H9 (cell line): ENCODE measurements at regions not wholly inside any gene's neighbourhood (a gene's known extent, or its start where the extent isn't known, plus 50 kb on each side); places are given as distances from the start of the nearest gene placed in this dataset.

ENCODE experiments used
- DNase-seq: peaks from one replicate; pipeline ENCODE4 v3.0.0-alpha.2; 2017
- H2AFZ ChIP-seq: one replicate; pipeline ENCODE4 v1.6.1; 2013; ENCODE audit warnings: mild to moderate bottlenecking, low read length, control low read depth, moderate library complexity
- H2AK5ac ChIP-seq: 2 replicates; pipeline ENCODE4 v1.6.1; 2013; ENCODE audit warnings: low read length, control low read depth, mixed read lengths; ENCODE audit not compliant: insufficient read length
- H2BK120ac ChIP-seq: one replicate; pipeline ENCODE4 v1.6.1; 2013; ENCODE audit warnings: low read depth, mild to moderate bottlenecking, low read length, control low read depth, inconsistent platforms; ENCODE audit not compliant: poor library complexity, severe bottlenecking
- H2BK12ac ChIP-seq: 2 replicates; pipeline ENCODE4 v1.6.1; 2013; ENCODE audit warnings: low read length, control low read depth, mixed read lengths, low read depth; ENCODE audit not compliant: insufficient read length
- H2BK15ac ChIP-seq: 2 replicates; pipeline ENCODE4 v1.6.1; 2013; ENCODE audit warnings: low read depth, low read length, control low read depth
- H2BK20ac ChIP-seq: one replicate; pipeline ENCODE4 v1.6.1; 2013; ENCODE audit warnings: low read depth, mild to moderate bottlenecking, low read length, control low read depth, inconsistent platforms; ENCODE audit not compliant: poor library complexity, severe bottlenecking
- H2BK5ac ChIP-seq: 2 replicates; pipeline ENCODE4 v1.6.1; 2013; ENCODE audit warnings: low read length, control low read depth, mixed read lengths; ENCODE audit not compliant: insufficient read length
- H3K14ac ChIP-seq: 2 replicates; pipeline ENCODE4 v1.6.1; 2013; ENCODE audit warnings: low read length, control low read depth; ENCODE audit not compliant: insufficient read depth
- H3K18ac ChIP-seq: 2 replicates; pipeline ENCODE4 v1.6.1; 2013; ENCODE audit warnings: low read depth, mild to moderate bottlenecking, mixed read lengths, low read length, control low read depth; ENCODE audit not compliant: insufficient read length
- H3K23ac ChIP-seq: 2 replicates; pipeline ENCODE4 v1.6.1; 2013; ENCODE audit warnings: low read length, control low read depth, mixed read lengths, low read depth; ENCODE audit not compliant: insufficient read length
- H3K23me2 ChIP-seq: 2 replicates; pipeline ENCODE4 v1.6.1; 2013; ENCODE audit warnings: low read depth, mild to moderate bottlenecking, mixed read lengths, low read length, control low read depth; ENCODE audit not compliant: insufficient read length, poor library complexity, severe bottlenecking
- H3K27ac ChIP-seq: 2 replicates; pipeline ENCODE4 v1.5.1; 2013; ENCODE audit warnings: low read length, control low read depth, mixed read lengths, low read depth; ENCODE audit not compliant: insufficient read length
- H3K27me3 ChIP-seq: 2 replicates; pipeline ENCODE4 v1.6.1; 2013; ENCODE audit warnings: low read length, control low read depth, inconsistent platforms; ENCODE audit not compliant: insufficient read depth
- H3K4ac ChIP-seq: 2 replicates; pipeline ENCODE4 v1.6.1; 2013; ENCODE audit warnings: low read depth, mild to moderate bottlenecking, control low read depth, inconsistent platforms, low read length, moderate library complexity
- H3K4me1 ChIP-seq: 2 replicates; pipeline ENCODE4 v1.6.1; 2013; ENCODE audit warnings: low read length, control low read depth, inconsistent platforms; ENCODE audit not compliant: insufficient read depth
- H3K4me2 ChIP-seq: 2 replicates; pipeline ENCODE4 v1.6.1; 2013; ENCODE audit warnings: low read length, control low read depth, mixed read lengths; ENCODE audit not compliant: insufficient read length, insufficient read depth
- H3K56ac ChIP-seq: 2 replicates; pipeline ENCODE4 v1.6.1; 2013; ENCODE audit warnings: low read depth, mild to moderate bottlenecking, mixed read lengths, low read length, control low read depth; ENCODE audit not compliant: insufficient read length
- H3K79me1 ChIP-seq: 2 replicates; pipeline ENCODE4 v1.6.1; 2013; ENCODE audit warnings: low read depth, mild to moderate bottlenecking, moderate library complexity, low read length, control low read depth, inconsistent platforms; ENCODE audit not compliant: insufficient read depth, poor library complexity, severe bottlenecking
- H3K79me2 ChIP-seq: 2 replicates; pipeline ENCODE4 v1.6.1; 2013; ENCODE audit warnings: low read length, control low read depth, inconsistent platforms; ENCODE audit not compliant: insufficient read depth
- H3K9ac ChIP-seq: 2 replicates; pipeline ENCODE4 v1.6.1; 2013; ENCODE audit warnings: low read length, control low read depth, mixed read lengths; ENCODE audit not compliant: insufficient read length; ENCODE audit errors: extremely low read depth
- H3K9me3 ChIP-seq: one replicate; pipeline ENCODE4 v1.6.1; 2013; ENCODE audit warnings: low read depth, low read length, inconsistent platforms; ENCODE audit not compliant: control insufficient read depth
- H3T11ph ChIP-seq: one replicate; pipeline ENCODE4 v1.6.1; 2013; ENCODE audit warnings: mild to moderate bottlenecking, low read length, control low read depth, inconsistent platforms
- H4K20me1 ChIP-seq: one replicate; pipeline ENCODE4 v1.6.1; 2013; ENCODE audit not compliant: control insufficient read depth, insufficient read length, insufficient read depth
- H4K5ac ChIP-seq: 2 replicates; pipeline ENCODE4 v1.6.1; 2013; ENCODE audit warnings: low read depth, mild to moderate bottlenecking, mixed read lengths, low read length, control low read depth; ENCODE audit not compliant: insufficient read length
- H4K8ac ChIP-seq: replicated peaks from 2 replicates; pipeline ENCODE4 v1.6.1; 2013; ENCODE audit warnings: low read length, control low read depth, mixed read lengths, low read depth; ENCODE audit not compliant: insufficient read length
- H4K91ac ChIP-seq: 2 replicates; pipeline ENCODE4 v1.6.1; 2013; ENCODE audit warnings: low read depth, mild to moderate bottlenecking, moderate library complexity, mixed read lengths, low read length, control low read depth; ENCODE audit not compliant: insufficient read length
- H3K27ac Mint-ChIP-seq, 3 experiments: 2 replicates in 2 of 3; 3 replicates in 1 of 3; pipeline ENCODE4 v1.8.0; 2020 to 2021; ENCODE audit warnings: mixed read lengths in 3 of 3, mild to moderate bottlenecking in 1 of 3, moderate library complexity in 1 of 3
- H3K27me3 Mint-ChIP-seq: 2 replicates; pipeline ENCODE4 v1.8.0; 2021; ENCODE audit warnings: low read depth, mild to moderate bottlenecking, moderate library complexity, mixed read lengths
- H3K36me3 Mint-ChIP-seq, 3 experiments: 2 replicates in 2 of 3; 3 replicates in 1 of 3; pipeline ENCODE4 v1.8.0; 2020 to 2021; ENCODE audit warnings: low read depth in 3 of 3, mixed read lengths in 3 of 3; ENCODE audit not compliant: insufficient read depth in 1 of 3
- H3K4me1 Mint-ChIP-seq, 2 experiments: 2 replicates each; pipeline ENCODE4 v1.8.0; 2020; ENCODE audit warnings: mixed read lengths in 2 of 2
- H3K4me3 Mint-ChIP-seq, 2 experiments: 2 replicates in 1 of 2; 3 replicates in 1 of 2; pipeline ENCODE4 v1.8.0; 2020 to 2021; ENCODE audit warnings: mild to moderate bottlenecking in 2 of 2, mixed read lengths in 2 of 2, moderate library complexity in 1 of 2
- H3K9me3 Mint-ChIP-seq, 2 experiments: 2 replicates in 1 of 2; 3 replicates in 1 of 2; pipeline ENCODE4 v1.8.0; 2020; ENCODE audit warnings: mild to moderate bottlenecking in 2 of 2, mixed read lengths in 2 of 2, moderate library complexity in 1 of 2
- WGBS: extraction: QIAGEN DNeasy Blood & Tissue Kit; methylation state at CpG from one replicate; pipeline ENCODE4 v1.1.7; 2013; ENCODE audit warnings: missing lambda C conversion rate, low lambda C conversion rate, mixed read lengths; ENCODE audit not compliant: insufficient read length; ENCODE audit errors: extremely low coverage; 5-methylcytosine and 5-hydroxymethylcytosine counted together
- TF ChIP-seq, protein P1 (sequence below): fragments of 200-600 bp; sonication (generic); conservative IDR thresholded peaks from 3 replicates; pipeline ENCODE4 v1.8.0; 2021; ENCODE audit warnings: antibody characterized with exemption, mild to moderate bottlenecking

DNA sequence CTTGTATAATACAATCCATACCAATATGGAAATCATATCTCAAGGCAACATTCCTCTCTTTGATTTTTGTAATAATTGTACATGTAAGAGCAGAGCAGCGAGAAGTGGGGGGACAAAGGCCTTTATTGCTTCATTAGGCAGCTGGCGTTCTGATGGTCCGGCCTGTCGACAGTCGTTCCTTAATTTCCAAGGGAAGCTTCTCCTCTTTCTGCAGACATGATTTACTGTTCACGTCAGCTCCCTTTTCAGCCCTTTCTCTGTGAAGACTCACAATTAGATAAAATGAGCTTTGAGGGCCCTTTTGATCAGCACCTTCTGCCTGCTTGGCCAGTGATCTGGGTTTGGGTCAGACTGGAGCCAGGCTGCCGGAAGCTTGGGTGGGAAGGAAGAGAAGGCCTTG lies 65.6 kb upstream of the CTBP2 start:
- no peaks in the 10 kb centered on the region for H4K20me1 ChIP-seq
- no peak overlapping the region for H3T11ph ChIP-seq
- Mint-ChIP-seq H3K27ac (peak overlapping the region in 1 of 3 experiments; percentile 56; a peak in 1 of 7 replicates), H3K4me1 (peaks cover 26 to 27% of the 10 kb centered on the region in 2 experiments), H3K9me3 (no peaks in the 10 kb centered on the region), H3K27me3 (peaks cover 3% of the 10 kb centered on the region; the same call in 1 of the 2 replicates), H3K4me3 (no peak overlapping the region), H3K36me3 (no peaks in the 10 kb centered on the region; a peak in 1 of 7 replicates)
- no peaks in the 10 kb centered on the region for H3K27me3 ChIP-seq
- H3K4me2 ChIP-seq = no peak overlapping the region
- no peak overlapping the region for H2BK12ac ChIP-seq
- H2BK120ac ChIP-seq = no peak overlapping the region
- no peak overlapping the region for H3K23ac ChIP-seq
- no peak overlapping the region for H3K4ac ChIP-seq
- TF ChIP-seq, protein P1, sequence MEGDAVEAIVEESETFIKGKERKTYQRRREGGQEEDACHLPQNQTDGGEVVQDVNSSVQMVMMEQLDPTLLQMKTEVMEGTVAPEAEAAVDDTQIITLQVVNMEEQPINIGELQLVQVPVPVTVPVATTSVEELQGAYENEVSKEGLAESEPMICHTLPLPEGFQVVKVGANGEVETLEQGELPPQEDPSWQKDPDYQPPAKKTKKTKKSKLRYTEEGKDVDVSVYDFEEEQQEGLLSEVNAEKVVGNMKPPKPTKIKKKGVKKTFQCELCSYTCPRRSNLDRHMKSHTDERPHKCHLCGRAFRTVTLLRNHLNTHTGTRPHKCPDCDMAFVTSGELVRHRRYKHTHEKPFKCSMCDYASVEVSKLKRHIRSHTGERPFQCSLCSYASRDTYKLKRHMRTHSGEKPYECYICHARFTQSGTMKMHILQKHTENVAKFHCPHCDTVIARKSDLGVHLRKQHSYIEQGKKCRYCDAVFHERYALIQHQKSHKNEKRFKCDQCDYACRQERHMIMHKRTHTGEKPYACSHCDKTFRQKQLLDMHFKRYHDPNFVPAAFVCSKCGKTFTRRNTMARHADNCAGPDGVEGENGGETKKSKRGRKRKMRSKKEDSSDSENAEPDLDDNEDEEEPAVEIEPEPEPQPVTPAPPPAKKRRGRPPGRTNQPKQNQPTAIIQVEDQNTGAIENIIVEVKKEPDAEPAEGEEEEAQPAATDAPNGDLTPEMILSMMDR = no peak
- no peak overlapping the region for H2AFZ ChIP-seq
- no peak overlapping the region for H4K8ac ChIP-seq
- no peak overlapping the region for H4K91ac ChIP-seq
- no peak overlapping the region for H3K14ac ChIP-seq
- no peak for DNase-seq
- no peak overlapping the region for H2BK20ac ChIP-seq
- H4K5ac ChIP-seq = no peak overlapping the region
- no CpG with 5 or more reads among the region's 7 CpGs for WGBS
- H3K79me1 ChIP-seq = no peaks in the 10 kb centered on the region
- H2AK5ac ChIP-seq = no peak overlapping the region
- no peak overlapping the region for H3K27ac ChIP-seq
- no peaks in the 10 kb centered on the region for H3K23me2 ChIP-seq
- H3K56ac ChIP-seq = no peak overlapping the region
- no peaks in the 10 kb centered on the region for H3K9me3 ChIP-seq
- H2BK5ac ChIP-seq = no peak overlapping the region
- H3K79me2 ChIP-seq = no peaks in the 10 kb centered on the region
- H3K18ac ChIP-seq = no peak overlapping the region
- H2BK15ac ChIP-seq = no peak overlapping the region
- H3K4me1 ChIP-seq = peaks cover 2% of the 10 kb centered on the region; the same call in 1 of the 2 replicates
- no peak overlapping the region for H3K9ac ChIP-seq
